DND-41 (cell line): ENCODE measurements at regions not wholly inside any gene's neighbourhood (a gene's known extent, or its start where the extent isn't known, plus 50 kb on each side); places are given as distances from the start of the nearest gene placed in this dataset.

Experiments used
- ATAC-seq: fragments of 200-7000 bp; cut with Tn5 transposase; 3 replicates; pipeline ENCODE4 v1.9.1; 2021; ENCODE audit warnings: low read depth; ENCODE audit not compliant: insufficient read depth
- DNase-seq: peaks from one replicate; pipeline ENCODE4 v3.0.0-alpha.2; 2020
- H2AFZ ChIP-seq: 2 replicates; pipeline ENCODE4 v1.6.0; 2012; ENCODE audit warnings: low read depth, low read length
- H3K27ac ChIP-seq: 2 replicates; pipeline ENCODE4 v1.5.1; 2012; ENCODE audit warnings: low read length, inconsistent platforms
- H3K27me3 ChIP-seq: fragments of 200-600 bp; sonication (generic); 2 replicates; pipeline ENCODE4 v1.6.0; 2012; ENCODE audit warnings: low read length, mild to moderate bottlenecking, inconsistent platforms; ENCODE audit not compliant: insufficient read depth, poor library complexity
- H3K36me3 ChIP-seq: 2 replicates; pipeline ENCODE4 v1.5.1; 2012; ENCODE audit warnings: low read length, inconsistent platforms; ENCODE audit not compliant: insufficient read depth
- H3K4me1 ChIP-seq: 2 replicates; pipeline ENCODE4 v1.5.1; 2012; ENCODE audit warnings: mild to moderate bottlenecking, low read length; ENCODE audit not compliant: insufficient read depth
- H3K4me2 ChIP-seq: 2 replicates; pipeline ENCODE4 v1.6.0; 2012; ENCODE audit warnings: mild to moderate bottlenecking, moderate library complexity, low read length, inconsistent platforms; ENCODE audit not compliant: insufficient read depth
- H3K4me3 ChIP-seq, 2 experiments: fragments of 200-600 bp in 1 of 2; shearing (Covaris generic) in 1 of 2; 2 replicates each; pipeline ENCODE4 v1.5.1; 2012 to 2016; ENCODE audit warnings: inconsistent platforms in 2 of 2, low read length in 2 of 2, mild to moderate bottlenecking in 2 of 2, low read depth in 1 of 2, moderate library complexity in 1 of 2
- H3K79me2 ChIP-seq: 2 replicates; pipeline ENCODE4 v1.6.0; 2012; ENCODE audit warnings: low read length, inconsistent platforms; ENCODE audit not compliant: insufficient read depth
- H3K9ac ChIP-seq: 2 replicates; pipeline ENCODE4 v1.6.0; 2012; ENCODE audit warnings: low read depth, mild to moderate bottlenecking, inconsistent platforms, low read length, moderate library complexity
- H3K9me3 ChIP-seq: 2 replicates; pipeline ENCODE4 v1.5.1; 2012; ENCODE audit warnings: low read length, moderate library complexity, mild to moderate bottlenecking, inconsistent platforms; ENCODE audit not compliant: insufficient read depth, severe bottlenecking
- H4K20me1 ChIP-seq: 2 replicates; pipeline ENCODE4 v1.6.0; 2012; ENCODE audit warnings: low read length; ENCODE audit not compliant: insufficient read depth
- CTCF ChIP-seq: IDR thresholded peaks from 2 replicates; pipeline ENCODE4 v1.5.1; 2012; ENCODE audit warnings: borderline replicate concordance, low read length, moderate library complexity, mild to moderate bottlenecking; ENCODE audit not compliant: poor library complexity, severe bottlenecking; ENCODE audit errors: extremely low read depth
- EZH2 ChIP-seq: IDR thresholded peaks from 3 replicates; pipeline ENCODE4 v1.6.1; 2012; ENCODE audit warnings: borderline replicate concordance, low read depth, mild to moderate bottlenecking, moderate library complexity, low read length, inconsistent platforms; ENCODE audit not compliant: severe bottlenecking

- H3K9ac ChIP-seq = 0 out of 2 replicates have a peak overlapping the region, but pooled peaks have one; percentile 2
- H3K27me3 ChIP-seq = no peaks in the 10 kb centered on the region
- 0 out of 2 replicates have a peak, but pooled peaks cover 3% of the 10 kb centered on the region for H4K20me1 ChIP-seq
- H3K4me2 ChIP-seq = 0 out of 2 replicates have a peak overlapping the region, but pooled peaks have one; percentile 7
- DNase-seq = no peak
- no peak overlapping the region for H2AFZ ChIP-seq
- peaks cover 40% of the 10 kb centered on the region for H3K4me1 ChIP-seq
- no peaks in the 10 kb centered on the region for H3K36me3 ChIP-seq
- no peaks in the 10 kb centered on the region for H3K79me2 ChIP-seq
- H3K9me3 ChIP-seq = no peaks in the 10 kb centered on the region
- TF ChIP-seq CTCF (no peak), EZH2 (no peak)
- ATAC-seq = no peak
- H3K27ac ChIP-seq = peak overlapping the region; percentile 43
- no peak overlapping the region for H3K4me3 ChIP-seq
These were observed 160.6 kb upstream of the IQSEC1 start for GRCh38 chr3:13233487-13234485.

GRCh38 chr3:13231781-13232666 is 158.8 kb upstream of the IQSEC1 start:
- H3K9me3 ChIP-seq = no peaks in the 10 kb centered on the region
- no peak overlapping the region for H3K4me2 ChIP-seq
- no peak overlapping the region for H2AFZ ChIP-seq
- ATAC-seq = no peak
- no peaks in the 10 kb centered on the region for H3K36me3 ChIP-seq
- H3K27ac ChIP-seq = no peak overlapping the region
- DNase-seq = no peak
- 0 out of 2 replicates have a peak, but pooled peaks cover 3% of the 10 kb centered on the region for H4K20me1 ChIP-seq
- H3K4me3 ChIP-seq = no peak overlapping the region
- no peak for TF ChIP-seq CTCF
- H3K79me2 ChIP-seq = no peaks in the 10 kb centered on the region
- H3K4me1 ChIP-seq = peaks cover 40% of the 10 kb centered on the region
- H3K9ac ChIP-seq = no peak overlapping the region
- no peaks in the 10 kb centered on the region for H3K27me3 ChIP-seq

- Histone ChIP-seq H3K4me1 (peaks cover 15% of the 10 kb centered on the region), H3K4me3 (no peak overlapping the region), H2AFZ (no peak overlapping the region), H3K4me2 (no peak overlapping the region), H3K27ac (no peak overlapping the region), H3K9ac (no peak overlapping the region), H3K9me3 (no peaks in the 10 kb centered on the region), H3K79me2 (no peaks in the 10 kb centered on the region), H3K36me3 (no peaks in the 10 kb centered on the region), H3K27me3 (no peaks in the 10 kb centered on the region), H4K20me1 (no peaks in the 10 kb centered on the region)
- no peak for TF ChIP-seq EZH2
- TF ChIP-seq CTCF = peak; percentile 82
- DNase-seq (peak; percentile 59), ATAC-seq (peak; percentile 94)
These were observed 156.2 kb upstream of the IQSEC1 start for GRCh38 chr3:13229273-13229949.
